A673 (cell line): ENCODE measurements at regions not wholly inside any gene's neighbourhood (a gene's known extent, or its start where the extent isn't known, plus 50 kb on each side); places are given as distances from the start of the nearest gene placed in this dataset.

Experiments
- BruUV-seq: library from RNA; stranded (reverse); fragments of 400-500 nt; replicated peaks from 2 replicates; lab custom pipeline; 2021; lab: Mats Ljungman, UMichigan
- CTCF ChIA-PET: fragments of 300-600 bp; sonication (Branson Sonifier 250); formaldehyde crosslinking; loops from one replicate; lab custom pipeline; 2022; ENCODE audit warnings: antibody characterized with exemption; lab: Charles Lee
- POLR2A ChIA-PET: fragments of 300-600 bp; sonication (Branson Sonifier 250); formaldehyde crosslinking; loops from one replicate; lab custom pipeline; 2022; ENCODE audit warnings: antibody characterized with exemption; ENCODE audit not compliant: low non-redundant PET; lab: Charles Lee
- DNase-seq: peaks from one replicate; pipeline ENCODE4 v3.0.0-alpha.2; 2015; ENCODE audit warnings: low spot score
- H3K27ac ChIP-seq: fragments of 200-600 bp; sonication (generic); 2 replicates; pipeline ENCODE4 v1.5.1; 2016; ENCODE audit warnings: mixed run types, low read depth, mild to moderate bottlenecking, mixed read lengths, antibody characterized with exemption, low read length; ENCODE audit not compliant: poor library complexity, severe bottlenecking
- H3K27me3 ChIP-seq: fragments of 200-600 bp; sonication (generic); replicated peaks from 2 replicates; pipeline ENCODE4 v1.6.1; 2017; ENCODE audit warnings: mixed run types, low read depth, mild to moderate bottlenecking, mixed read lengths, antibody characterized with exemption, low read length; ENCODE audit not compliant: insufficient read depth, poor library complexity
- H3K36me3 ChIP-seq: fragments of 200-600 bp; sonication (generic); 2 replicates; pipeline ENCODE4 v1.6.1; 2016; ENCODE audit warnings: mixed run types, mild to moderate bottlenecking, mixed read lengths, antibody characterized with exemption, low read length; ENCODE audit not compliant: insufficient read depth, poor library complexity, severe bottlenecking
- H3K4me1 ChIP-seq: fragments of 200-600 bp; sonication (generic); 2 replicates; pipeline ENCODE4 v1.6.1; 2017; ENCODE audit warnings: mixed run types, mild to moderate bottlenecking, mixed read lengths, antibody characterized with exemption, low read length; ENCODE audit not compliant: insufficient read depth, poor library complexity, severe bottlenecking
- H3K4me3 ChIP-seq: fragments of 200-600 bp; sonication (generic); 2 replicates; pipeline ENCODE4 v1.5.1; 2016; ENCODE audit warnings: low read depth, mixed run types, mild to moderate bottlenecking, mixed read lengths, low read length; ENCODE audit not compliant: poor library complexity, severe bottlenecking
- H3K9me3 ChIP-seq: fragments of 200-600 bp; sonication (generic); 2 replicates; pipeline ENCODE4 v1.6.1; 2016; ENCODE audit warnings: mixed run types, low read depth, mild to moderate bottlenecking, mixed read lengths, antibody characterized with exemption, low read length; ENCODE audit not compliant: poor library complexity, severe bottlenecking
- CTCF ChIP-seq: fragments of 300-800, 200-600 bp; sonication (generic); conservative IDR thresholded peaks from 2 replicates; pipeline ENCODE4 v1.5.1; 2017; ENCODE audit warnings: low read depth, mild to moderate bottlenecking, antibody characterized with exemption, low read length, moderate library complexity, mixed read lengths
- EZH2 ChIP-seq: fragments of 200-600 bp; sonication (generic); IDR thresholded peaks from 2 replicates; pipeline ENCODE4 v1.6.1; 2017; ENCODE audit warnings: borderline replicate concordance, low read depth, mild to moderate bottlenecking, mixed read lengths, antibody characterized with exemption, low read length; ENCODE audit not compliant: poor library complexity, severe bottlenecking
- intact Hi-C: fragments of 100-400 bp; cut with micrococcal nuclease; formaldehyde crosslinking; loops from one replicate; pipeline ENCODE4 v1.10.0; 2022; ENCODE audit not compliant: unreplicated experiment

GRCh38 chr2:64331849-64332699 lies 121.9 kb upstream of the LGALSL start:
- no peak overlapping the region for H3K4me3 ChIP-seq
- intact Hi-C loops: loop anchor here (1.0 to 10.0 kb wide), 4 partner anchors 156 to 1243 kb away; no protein-coding TSS in a partner anchor
- CTCF ChIA-PET: interaction anchor here (1.6 to 2.3 kb wide), 2 partner anchors 14 to 156 kb away, joined by 6 to 19 read pairs; no protein-coding TSS in a partner anchor
- no peaks in the 10 kb centered on the region for H3K27me3 ChIP-seq
- POLR2A ChIA-PET: no interaction called here
- no peaks in the 10 kb centered on the region for H3K9me3 ChIP-seq
- BruUV-seq: no TSS peak
- H3K36me3 ChIP-seq: no peaks in the 10 kb centered on the region
- H3K27ac ChIP-seq: no peak overlapping the region
- DNase-seq: no peak
- no peak for TF ChIP-seq EZH2
- no peak for TF ChIP-seq CTCF
- no peaks in the 10 kb centered on the region for H3K4me1 ChIP-seq

GRCh38 chr2:64336171-64336570 lies 117.8 kb upstream of the LGALSL start:
- intact Hi-C loops: loop anchor here (10.0 kb wide), 1 partner anchor 1239 kb away; no protein-coding TSS in a partner anchor
- CTCF ChIA-PET: no interaction called here

GRCh38 chr2:64337314-64337713 lies 116.6 kb upstream of the LGALSL start:
- intact Hi-C loops: loop anchor here (10.0 kb wide), 1 partner anchor 1237 kb away; no protein-coding TSS in a partner anchor
- H3K4me3 ChIP-seq: no peak overlapping the region
- H3K4me1 ChIP-seq: no peaks in the 10 kb centered on the region
- no peaks in the 10 kb centered on the region for H3K9me3 ChIP-seq
- no TSS peak for BruUV-seq
- CTCF ChIA-PET: no interaction called here
- DNase-seq: no peak
- H3K27ac ChIP-seq: no peak overlapping the region
- no peaks in the 10 kb centered on the region for H3K27me3 ChIP-seq
- POLR2A ChIA-PET: no interaction called here
- H3K36me3 ChIP-seq: no peaks in the 10 kb centered on the region
- no peak for TF ChIP-seq EZH2
- no peak for TF ChIP-seq CTCF

More at GRCh38 chr2:64336171-64336570, 117.8 kb upstream of the LGALSL start:
- Histone ChIP-seq H3K36me3 (no peaks in the 10 kb centered on the region), H3K27ac (no peak overlapping the region), H3K9me3 (no peaks in the 10 kb centered on the region), H3K4me3 (no peak overlapping the region), H3K27me3 (no peaks in the 10 kb centered on the region), H3K4me1 (no peaks in the 10 kb centered on the region)
- TF ChIP-seq EZH2: no peak
- TF ChIP-seq CTCF: no peak
- POLR2A ChIA-PET: no interaction called here
- no peak for DNase-seq
- no TSS peak for BruUV-seq
